Islet of Langerhans (tissue), 1 donor: ENCODE measurements at regions not wholly inside any gene's neighbourhood (a gene's known extent, or its start where the extent isn't known, plus 50 kb on each side); places are given as distances from the start of the nearest gene placed in this dataset.

Experiments used
- FAIRE-seq: peaks from one replicate; lab custom pipeline; 2011; peaks lifted over from hg19 to GRCh38; lab: Jason Lieb, UNC

- FAIRE-seq: no peak
Measured at GRCh38 chr22:49046000-49046545, 781.6 kb downstream of the BRD1 start.

DNA sequence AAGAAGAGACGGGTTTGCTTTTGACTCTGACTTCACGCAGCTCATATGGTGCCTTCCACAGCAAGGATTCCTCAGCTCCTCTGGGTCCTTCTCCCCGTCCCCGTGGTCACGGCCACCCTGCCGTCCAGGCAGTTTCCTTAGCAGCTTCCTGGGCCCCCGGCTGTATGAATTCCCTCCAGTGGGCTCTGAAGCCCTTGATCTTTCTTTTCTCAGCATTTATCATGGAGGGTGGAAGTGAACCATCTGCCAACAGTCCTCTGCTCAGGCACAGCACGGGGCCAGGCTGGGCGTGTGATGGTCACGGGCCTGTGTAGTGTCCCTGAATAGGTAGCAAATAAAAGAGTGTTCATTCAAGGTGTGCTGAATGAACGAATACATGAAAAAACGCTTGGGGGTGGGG lies 782.4 kb downstream of the BRD1 start:
- no peak for FAIRE-seq

DNA sequence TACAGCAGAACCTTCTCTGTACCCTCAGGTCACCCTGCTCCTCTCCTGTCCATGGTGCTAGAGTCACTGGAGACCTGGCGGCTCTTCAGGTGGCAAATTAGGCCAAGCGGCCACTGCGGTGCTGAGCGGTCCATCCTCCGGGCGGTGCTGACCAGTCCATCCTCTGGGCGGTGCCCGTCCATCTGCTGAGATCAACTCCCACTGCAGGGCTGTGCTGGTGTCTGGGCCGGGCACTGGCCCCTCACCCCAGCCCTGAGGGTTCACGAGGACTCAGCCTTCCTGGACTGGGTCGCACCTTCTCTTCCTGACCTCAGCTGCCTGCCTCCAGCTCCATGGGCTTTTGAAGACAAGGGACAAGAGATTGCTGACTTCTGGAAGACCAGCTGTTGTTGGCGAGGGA lies 782.9 kb downstream of the BRD1 start:
- FAIRE-seq: no peak

DNA sequence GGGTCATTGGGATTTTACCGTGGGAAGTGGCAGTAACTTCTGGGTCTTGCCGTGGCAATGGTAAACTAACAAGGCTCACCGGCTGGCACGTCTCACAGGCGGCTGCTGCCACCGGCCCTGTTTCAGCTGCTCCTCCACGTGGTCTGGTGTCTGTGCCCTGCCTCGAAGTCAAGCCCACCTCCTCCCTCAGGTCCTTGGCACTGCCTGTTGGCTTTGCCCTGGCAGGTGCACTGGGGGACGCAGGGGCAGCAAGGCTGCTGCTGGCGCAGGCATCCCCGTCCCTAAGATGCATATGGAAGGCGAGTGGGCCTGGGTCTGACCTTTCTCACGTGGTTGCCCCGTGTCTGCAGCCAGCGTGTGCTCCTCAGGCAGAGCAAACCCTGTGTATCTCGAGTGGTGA lies 783.6 kb downstream of the BRD1 start:
- FAIRE-seq: no peak

DNA sequence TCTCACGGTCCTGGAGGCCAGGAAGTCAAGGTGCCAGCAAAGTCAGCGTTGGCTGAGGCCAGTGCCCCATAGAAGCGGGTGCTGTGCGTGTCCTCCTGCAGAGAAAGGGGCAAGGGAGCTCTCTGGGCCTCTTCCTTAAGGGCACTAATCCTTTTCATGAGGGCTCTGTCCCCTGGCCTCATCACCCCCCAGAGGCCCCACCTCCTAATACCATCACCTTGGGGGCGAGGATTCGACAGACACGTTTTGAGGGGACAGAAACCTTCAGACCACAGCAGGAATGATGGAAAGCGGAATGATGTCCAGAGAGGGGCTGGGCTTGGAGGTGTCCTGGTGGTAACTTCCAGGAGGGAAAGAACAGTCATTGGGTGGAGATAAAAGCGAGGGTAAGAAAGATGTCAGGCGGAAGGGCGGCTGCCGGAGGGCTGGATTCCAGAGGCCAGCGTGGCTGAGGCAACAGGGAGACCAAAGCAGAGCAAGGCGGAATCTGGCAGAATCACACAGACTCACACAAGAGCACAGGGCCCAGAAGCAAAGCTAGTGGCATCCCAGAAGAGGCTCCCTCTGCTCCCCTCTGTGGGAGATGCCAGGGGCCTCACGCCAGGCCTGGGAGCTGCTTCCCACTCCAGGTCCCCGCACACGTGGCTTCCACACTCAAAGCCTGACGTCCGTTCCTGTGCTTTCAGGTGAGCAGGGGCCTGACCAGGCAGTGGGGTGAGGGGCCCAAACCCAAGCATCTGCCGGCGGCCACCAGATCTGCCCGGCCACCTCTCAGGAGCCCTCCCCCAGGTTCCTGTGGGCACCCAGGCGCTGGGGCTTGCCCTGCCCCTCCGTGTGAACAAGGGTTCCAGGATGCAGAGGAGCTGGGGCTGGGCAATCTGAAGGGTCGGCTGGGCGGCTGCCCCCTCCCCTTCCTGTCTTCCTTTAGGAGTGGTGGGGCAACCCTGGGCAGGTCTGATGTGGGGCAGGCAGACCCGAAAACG lies 784.5 kb downstream of the BRD1 start:
- FAIRE-seq: no peak

DNA sequence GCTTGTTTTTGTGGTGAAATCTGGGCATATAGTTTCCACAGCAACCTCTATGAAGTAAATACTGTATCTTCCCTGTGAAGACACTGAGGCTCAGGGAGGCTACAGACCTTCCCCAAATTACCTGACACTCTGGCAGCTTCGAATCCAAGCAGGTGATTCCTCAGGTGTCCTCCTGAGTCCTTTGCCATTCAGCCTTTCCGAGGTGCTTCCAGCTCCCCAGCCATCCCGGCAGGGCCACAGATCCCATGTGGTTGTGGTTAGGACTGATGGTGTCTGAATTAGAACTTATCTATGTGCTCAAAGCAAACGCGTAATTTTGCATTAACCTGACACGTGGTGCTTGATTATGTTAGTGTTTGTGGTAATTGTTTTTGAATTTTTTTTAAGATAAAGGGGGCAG lies 785.6 kb downstream of the BRD1 start:
- FAIRE-seq: no peak

GRCh38 chr22:49040754-49041467 lies 786.8 kb downstream of the BRD1 start:
- no peak for FAIRE-seq

DNA sequence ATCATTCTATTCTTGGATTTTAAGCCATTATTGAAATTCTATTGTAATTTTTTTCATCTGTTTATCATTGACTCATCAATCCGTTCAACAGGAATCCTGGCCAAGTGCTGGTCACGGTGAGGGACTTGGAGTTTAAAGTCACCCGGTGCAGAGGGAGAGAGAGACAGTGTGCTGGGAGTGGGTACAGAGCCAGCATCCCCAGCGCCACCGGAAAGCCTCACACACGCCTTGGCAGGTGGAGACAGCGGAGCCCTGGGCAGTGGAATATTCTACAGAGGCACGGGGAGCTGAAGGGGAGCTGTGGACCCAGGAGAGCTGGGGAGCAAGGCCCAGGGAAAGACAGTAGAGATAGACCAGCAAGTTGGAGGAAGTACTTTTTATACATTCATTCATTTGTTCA lies 787.6 kb downstream of the BRD1 start:
- no peak for FAIRE-seq

DNA sequence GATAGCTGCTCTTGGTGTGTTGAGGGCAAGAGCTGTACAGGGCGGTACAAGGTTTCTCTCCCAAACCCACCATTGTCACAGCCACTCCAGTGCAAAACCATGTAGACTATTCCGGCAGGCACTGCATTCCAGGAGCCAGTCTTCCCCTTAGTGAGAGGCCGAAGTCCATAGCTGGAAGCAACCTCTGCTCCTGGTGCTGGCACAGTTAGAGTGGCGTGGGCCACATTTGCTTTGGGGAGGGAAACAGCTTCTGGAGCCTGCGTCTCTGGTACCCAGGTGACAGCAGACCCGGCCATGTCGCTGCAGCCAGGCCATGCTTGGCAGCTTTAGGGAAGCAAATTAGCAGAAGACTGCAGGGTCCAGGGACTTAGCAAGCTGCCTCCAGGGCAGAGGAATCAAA lies 788.0 kb downstream of the BRD1 start:
- FAIRE-seq: no peak

DNA sequence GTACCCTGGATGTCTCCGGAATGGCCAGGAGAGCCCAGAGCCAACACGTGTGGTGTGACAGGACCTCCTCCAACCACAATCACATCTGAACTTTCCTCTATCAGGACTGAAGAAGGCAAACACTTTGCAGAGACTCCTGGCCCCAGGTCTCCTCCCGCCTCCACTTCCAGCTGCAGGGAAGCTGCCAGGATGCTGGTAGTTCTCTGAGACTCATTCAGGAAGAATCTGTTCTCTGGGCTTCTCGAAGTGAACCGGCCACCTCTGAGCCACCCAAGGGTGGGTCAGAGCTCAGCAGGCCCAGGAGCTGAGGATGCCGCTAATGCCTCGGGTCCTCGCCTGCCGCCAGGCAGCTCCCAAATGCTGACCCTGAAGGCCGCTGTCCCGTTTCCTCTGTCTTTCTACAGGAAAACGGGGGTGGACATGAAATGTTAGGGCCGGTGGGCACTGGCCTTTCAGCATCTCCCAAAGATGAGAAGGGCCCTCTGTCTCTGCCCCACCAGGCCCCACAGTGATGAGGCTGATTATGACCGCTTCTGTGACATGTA lies 789.9 kb downstream of the BRD1 start:
- no peak for FAIRE-seq

- no peak for FAIRE-seq
Measured at GRCh38 chr22:49036513-49036912, 791.2 kb downstream of the BRD1 start.

- no peak for FAIRE-seq
Measured at GRCh38 chr22:49035818-49036457, 791.7 kb downstream of the BRD1 start.

GRCh38 chr22:49034836-49035817 lies 792.5 kb downstream of the BRD1 start:
- no peak for FAIRE-seq

DNA sequence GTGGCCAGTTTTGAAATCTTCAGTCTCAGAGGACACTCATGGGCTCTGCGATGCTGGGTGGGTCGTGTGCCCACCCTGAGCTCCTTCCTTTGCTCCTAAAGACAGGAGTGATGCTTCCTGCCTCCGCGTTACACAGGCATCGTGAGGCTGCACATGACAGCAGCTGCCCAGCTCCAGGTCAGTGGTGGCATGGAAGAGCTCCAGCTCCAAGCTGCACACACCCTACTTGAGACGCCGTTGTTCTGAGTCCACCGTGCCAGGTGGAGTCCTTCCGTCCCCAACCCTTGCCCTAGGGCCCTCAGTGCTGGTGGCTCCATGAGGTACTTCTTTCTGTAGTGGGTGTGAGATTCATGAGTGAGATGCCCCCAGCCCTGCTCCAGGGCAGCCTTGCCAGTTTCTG lies 794.1 kb downstream of the BRD1 start:
- no peak for FAIRE-seq

DNA sequence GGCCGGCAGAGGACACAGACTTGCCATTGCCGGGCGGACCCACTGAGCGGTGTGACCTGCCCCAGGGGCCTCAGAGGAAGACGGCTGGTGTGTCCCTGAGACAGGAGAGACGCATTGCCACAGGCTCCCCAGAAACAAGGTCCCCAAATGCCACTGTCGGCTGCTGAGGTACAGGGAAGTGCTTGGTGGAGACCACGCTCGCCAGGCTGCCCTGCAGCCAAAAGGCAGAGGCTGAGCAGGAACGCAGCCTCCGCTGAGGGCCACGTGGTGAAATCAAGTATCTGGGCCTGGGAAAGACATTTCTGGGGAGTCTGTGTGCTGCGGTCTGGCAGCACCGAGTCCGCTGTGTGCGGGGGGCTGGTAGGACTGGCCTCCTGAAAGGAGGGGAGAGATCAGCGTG lies 794.9 kb downstream of the BRD1 start:
- no peak for FAIRE-seq

GRCh38 chr22:49031746-49032330 lies 795.8 kb downstream of the BRD1 start:
- no peak for FAIRE-seq

- FAIRE-seq: no peak
Measured at GRCh38 chr22:49028111-49028510, 799.6 kb downstream of the BRD1 start.

GRCh38 chr22:49027368-49027670 lies 800.4 kb downstream of the BRD1 start:
- FAIRE-seq: no peak

- no peak for FAIRE-seq
Measured at GRCh38 chr22:49026494-49027367, 800.9 kb downstream of the BRD1 start.
